B cell (primary cell): ENCODE measurements at regions not wholly inside any gene's neighbourhood (a gene's known extent, or its start where the extent isn't known, plus 50 kb on each side); places are given as distances from the start of the nearest gene placed in this dataset.

Experiments used
- ATAC-seq: fragments of 200-7000 bp; cut with Tn5 transposase; one replicate; pipeline ENCODE4 v1.10.0; 2021; ENCODE audit warnings: low read depth, mild to moderate bottlenecking, moderate number of reproducible peaks, moderate library complexity
- CTCF ChIA-PET: fragments of 350-600 bp; sonication (Branson Sonifier 250); formaldehyde crosslinking; loops from one replicate; lab custom pipeline; 2021; ENCODE audit warnings: antibody characterized with exemption, inconsistent platforms; lab: Charles Lee
- POLR2A ChIA-PET: fragments of 350-600 bp; sonication (Branson Sonifier 250); formaldehyde crosslinking; loops from one replicate; lab custom pipeline; 2021; ENCODE audit warnings: antibody characterized with exemption; lab: Charles Lee
- DNase-seq: peaks from one replicate; pipeline ENCODE4 v3.0.0; 2013
- H2AFZ ChIP-seq: 2 replicates; pipeline ENCODE4 v1.6.1; 2012; ENCODE audit warnings: mild to moderate bottlenecking, low read depth, low read length; ENCODE audit not compliant: insufficient read depth, poor library complexity, severe bottlenecking
- H3K27ac ChIP-seq, 2 donors: 1 replicate in 1 of 2; 2 replicates in 1 of 2; pipeline ENCODE4 v1.5.1; 2012 to 2013; ENCODE audit warnings: low read length in 2 of 2, mild to moderate bottlenecking in 2 of 2, moderate library complexity in 1 of 2
- H3K27me3 ChIP-seq, 4 experiments: fragments of 200-600 bp in 1 of 4; sonication (generic) in 1 of 4; replicated peaks in 1 of 4; 1 replicate in 2 of 4; 2 replicates in 2 of 4; pipeline versions ENCODE4 v1.6.1 to v1.7.0; 2013 to 2016; ENCODE audit warnings: low read length in 3 of 4, mild to moderate bottlenecking in 2 of 4, mixed read lengths in 1 of 4, moderate library complexity in 1 of 4; ENCODE audit not compliant: insufficient read depth in 4 of 4, control insufficient read depth in 3 of 4; ENCODE audit errors: control extremely low read depth in 1 of 4
- H3K36me3 ChIP-seq, 2 experiments: replicated peaks in 1 of 2; 1 replicate in 1 of 2; 2 replicates in 1 of 2; pipeline versions ENCODE4 v1.6.1 to v1.7.1; 2013; ENCODE audit warnings: low read length in 1 of 2; ENCODE audit not compliant: insufficient read depth in 2 of 2, control insufficient read depth in 1 of 2; ENCODE audit errors: control extremely low read depth in 1 of 2, extremely low read depth in 1 of 2
- H3K4me1 ChIP-seq, 2 donors: fragments of 200-600 bp in 1 of 2; sonication (generic) in 1 of 2; 1 replicate in 1 of 2; 2 replicates in 1 of 2; pipeline versions ENCODE4 v1.5.1 to v1.6.1; 2013 to 2017; ENCODE audit warnings: low read length in 2 of 2; ENCODE audit not compliant: control insufficient read depth in 2 of 2, insufficient read depth in 2 of 2
- H3K4me2 ChIP-seq: replicated peaks from 2 replicates; pipeline ENCODE3; 2012; ENCODE audit warnings: mild to moderate bottlenecking, low read depth, low read length; ENCODE audit not compliant: poor library complexity, severe bottlenecking
- H3K4me3 ChIP-seq, 5 experiments: fragments of 200-600 bp in 1 of 5; sonication (generic) in 1 of 5; 1 replicate in 3 of 5; 2 replicates in 2 of 5; pipeline versions ENCODE4 v1.5.1 to v1.7.0; 2011 to 2016; ENCODE audit warnings: low read length in 4 of 5, mild to moderate bottlenecking in 4 of 5, low read depth in 2 of 5, control low read depth in 1 of 5, moderate library complexity in 1 of 5; ENCODE audit not compliant: insufficient read depth in 1 of 5; ENCODE audit errors: control extremely low read depth in 1 of 5, extremely low read depth in 1 of 5
- H3K79me2 ChIP-seq: fragments of 200-600 bp; sonication (generic); one replicate; pipeline ENCODE4 v1.6.0; 2016; ENCODE audit warnings: low read length; ENCODE audit not compliant: control insufficient read depth, insufficient read depth
- H3K9ac ChIP-seq: fragments of 200-600 bp; sonication (generic); 2 replicates; pipeline ENCODE4 v1.6.1; 2017; ENCODE audit warnings: mild to moderate bottlenecking, low read length, moderate library complexity
- H3K9me3 ChIP-seq, 3 donors: one replicate each; pipeline versions ENCODE4 v1.6.1 to v1.7.1; 2013; ENCODE audit warnings: low read length in 2 of 3; ENCODE audit not compliant: control insufficient read depth in 2 of 3, insufficient read depth in 1 of 3; ENCODE audit errors: control extremely low read depth in 1 of 3
- H4K20me1 ChIP-seq: 2 replicates; pipeline ENCODE4 v1.6.0; 2012; ENCODE audit warnings: mild to moderate bottlenecking, low read length; ENCODE audit not compliant: insufficient read depth, control insufficient read depth, poor library complexity, severe bottlenecking
- H3K27ac Mint-ChIP-seq: one replicate; pipeline ENCODE4 v1.8.0; 2021; ENCODE audit warnings: mixed read lengths
- H3K27me3 Mint-ChIP-seq: one replicate; pipeline ENCODE4 v1.8.0; 2021; ENCODE audit warnings: mixed read lengths
- H3K4me1 Mint-ChIP-seq: one replicate; pipeline ENCODE4 v1.8.0; 2021; ENCODE audit warnings: mixed read lengths
- H3K4me3 Mint-ChIP-seq: one replicate; pipeline ENCODE4 v1.8.0; 2021; ENCODE audit warnings: mixed read lengths
- H3K9me3 Mint-ChIP-seq: one replicate; pipeline ENCODE4 v1.8.0; 2022; ENCODE audit warnings: mixed read lengths; ENCODE audit not compliant: insufficient read depth
- EZH2 ChIP-seq: IDR thresholded peaks from 2 replicates; pipeline ENCODE4 v1.6.1; 2012; ENCODE audit warnings: borderline replicate concordance, low read depth, mild to moderate bottlenecking, moderate library complexity, low read length; ENCODE audit not compliant: insufficient read depth, poor library complexity, severe bottlenecking
- WGBS: methylation state at CpG from one replicate; pipeline ENCODE4 v1.1.5; 2013; ENCODE audit warnings: missing lambda C conversion rate; ENCODE audit not compliant: insufficient coverage; 5-methylcytosine and 5-hydroxymethylcytosine counted together
- intact Hi-C: fragments of 100-400 bp; cut with micrococcal nuclease; formaldehyde crosslinking; loops from one replicate; pipeline ENCODE4 v1.10.0; 2022
- TF ChIP-seq, protein P1 (sequence below): fragments of 200-600 bp; IDR thresholded peaks from one replicate; pipeline ENCODE4 v1.8.0; 2022; ENCODE audit warnings: antibody characterized with exemption, mild to moderate bottlenecking

DNA sequence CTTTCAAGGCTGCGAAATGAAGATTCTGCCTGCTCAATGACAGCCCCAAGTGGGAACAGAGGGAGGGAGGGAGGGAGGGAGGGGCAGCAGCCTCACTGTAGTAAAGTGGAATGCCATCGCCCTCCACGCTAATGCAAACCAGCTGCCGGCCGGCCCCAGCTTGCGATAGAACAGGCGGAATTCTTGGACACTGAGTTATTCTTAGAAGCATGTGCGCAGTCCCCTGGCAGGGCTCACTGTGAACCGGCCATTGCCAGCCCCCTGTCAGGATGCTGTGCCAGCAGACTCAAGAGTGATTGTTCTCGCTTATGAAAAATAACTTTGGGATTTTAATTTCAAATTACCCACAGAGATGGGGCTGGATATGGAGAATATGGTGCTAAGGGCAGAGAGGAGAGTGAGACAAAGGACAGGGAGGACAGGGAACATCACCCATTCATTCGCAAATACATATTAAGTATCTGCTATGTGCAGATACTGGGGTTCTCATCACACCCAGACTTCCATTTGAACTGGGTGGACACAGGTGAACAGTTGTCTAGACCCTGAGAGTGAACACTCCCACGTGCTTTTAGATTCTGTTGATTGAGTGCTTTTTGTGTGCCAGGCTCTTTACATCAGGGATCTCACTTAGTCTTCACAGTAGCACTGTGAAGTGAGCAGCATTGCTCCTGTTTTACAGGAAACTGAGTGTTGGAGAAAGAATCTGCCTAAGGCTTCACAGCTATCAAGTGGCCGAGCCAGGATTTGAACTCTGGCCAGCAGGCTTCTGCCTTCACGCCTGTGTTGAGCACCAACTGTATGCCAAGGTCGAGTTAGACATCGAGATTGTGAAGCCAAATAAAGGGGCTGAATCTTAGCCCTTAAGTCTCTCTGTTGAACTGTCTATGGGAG lies 192.9 kb downstream of the C12orf75 start:
- no peak overlapping the region for H3K27ac ChIP-seq
- 81% methylated on average over 13 of the region's 16 CpGs for WGBS
- no peaks in the 10 kb centered on the region for H3K79me2 ChIP-seq
- H3K27me3 Mint-ChIP-seq, result peaks cover 2% of the 10 kb centered on the region
- H3K9me3 Mint-ChIP-seq, result no peaks in the 10 kb centered on the region
- H3K4me1 Mint-ChIP-seq, result no peaks in the 10 kb centered on the region
- no peaks in the 10 kb centered on the region for H3K36me3 ChIP-seq
- H3K4me2 ChIP-seq, result no peak overlapping the region
- H4K20me1 ChIP-seq, result no peaks in the 10 kb centered on the region
- no peaks in the 10 kb centered on the region for H3K9me3 ChIP-seq
- no peak overlapping the region for H3K4me3 ChIP-seq
- no peak overlapping the region for H3K27ac Mint-ChIP-seq
- no peak overlapping the region for H3K9ac ChIP-seq
- DNase-seq (no peak), ATAC-seq (no peak)
- intact Hi-C loops, result no loop called here
- no peak overlapping the region for H3K4me3 Mint-ChIP-seq
- ChIA-PET CTCF (no interaction called here), POLR2A (no interaction called here)
- no peak overlapping the region for H2AFZ ChIP-seq
- H3K27me3 ChIP-seq, result peaks cover 0 to 4% (median 0%) of the 10 kb centered on the region in 4 experiments
- TF ChIP-seq, protein P1, sequence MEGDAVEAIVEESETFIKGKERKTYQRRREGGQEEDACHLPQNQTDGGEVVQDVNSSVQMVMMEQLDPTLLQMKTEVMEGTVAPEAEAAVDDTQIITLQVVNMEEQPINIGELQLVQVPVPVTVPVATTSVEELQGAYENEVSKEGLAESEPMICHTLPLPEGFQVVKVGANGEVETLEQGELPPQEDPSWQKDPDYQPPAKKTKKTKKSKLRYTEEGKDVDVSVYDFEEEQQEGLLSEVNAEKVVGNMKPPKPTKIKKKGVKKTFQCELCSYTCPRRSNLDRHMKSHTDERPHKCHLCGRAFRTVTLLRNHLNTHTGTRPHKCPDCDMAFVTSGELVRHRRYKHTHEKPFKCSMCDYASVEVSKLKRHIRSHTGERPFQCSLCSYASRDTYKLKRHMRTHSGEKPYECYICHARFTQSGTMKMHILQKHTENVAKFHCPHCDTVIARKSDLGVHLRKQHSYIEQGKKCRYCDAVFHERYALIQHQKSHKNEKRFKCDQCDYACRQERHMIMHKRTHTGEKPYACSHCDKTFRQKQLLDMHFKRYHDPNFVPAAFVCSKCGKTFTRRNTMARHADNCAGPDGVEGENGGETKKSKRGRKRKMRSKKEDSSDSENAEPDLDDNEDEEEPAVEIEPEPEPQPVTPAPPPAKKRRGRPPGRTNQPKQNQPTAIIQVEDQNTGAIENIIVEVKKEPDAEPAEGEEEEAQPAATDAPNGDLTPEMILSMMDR, result no peak
- no peak for TF ChIP-seq EZH2
- no peaks in the 10 kb centered on the region for H3K4me1 ChIP-seq

DNA sequence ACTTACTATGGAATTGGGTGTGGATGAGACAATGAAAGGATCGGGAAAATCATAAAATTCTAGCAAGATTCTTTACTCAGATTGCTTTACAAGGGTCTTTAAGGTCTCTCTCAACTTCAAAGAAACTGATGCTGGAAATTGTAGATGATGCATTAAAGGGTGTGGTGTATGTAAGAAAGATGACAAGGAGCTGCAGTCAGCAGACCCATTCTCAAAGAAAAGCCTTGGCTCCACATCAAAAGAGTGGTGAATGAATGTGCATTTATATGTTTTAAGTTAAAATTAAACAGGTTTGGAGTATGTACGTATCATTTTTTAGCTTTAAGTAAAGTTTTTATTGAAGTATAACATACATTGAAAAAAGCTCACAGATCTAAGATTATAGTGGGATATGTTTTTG lies 194.5 kb downstream of the C12orf75 start:
- Histone ChIP-seq H3K36me3 (no peaks in the 10 kb centered on the region), H3K27ac (no peak overlapping the region), H2AFZ (no peak overlapping the region), H4K20me1 (no peaks in the 10 kb centered on the region), H3K9me3 (no peaks in the 10 kb centered on the region), H3K4me2 (no peak overlapping the region), H3K27me3 (peaks cover 0 to 4% (median 0%) of the 10 kb centered on the region in 4 experiments), H3K9ac (no peak overlapping the region), H3K79me2 (no peaks in the 10 kb centered on the region), H3K4me1 (no peaks in the 10 kb centered on the region), H3K4me3 (no peak overlapping the region)
- no peaks in the 10 kb centered on the region for H3K4me1 Mint-ChIP-seq
- H3K9me3 Mint-ChIP-seq, result no peaks in the 10 kb centered on the region
- H3K27ac Mint-ChIP-seq, result no peak overlapping the region
- intact Hi-C loops, result no loop called here
- no peak overlapping the region for H3K4me3 Mint-ChIP-seq
- ChIA-PET POLR2A (no interaction called here), CTCF (no interaction called here)
- DNase-seq (no peak), ATAC-seq (no peak)
- peaks cover 6% of the 10 kb centered on the region for H3K27me3 Mint-ChIP-seq
- TF ChIP-seq EZH2, result no peak
- TF ChIP-seq, protein P1, result no peak
- WGBS, result no CpG with 5 or more reads among the region's 2 CpGs
